Esophagus muscularis mucosa (tissue), 4 donors: ENCODE measurements at regions not wholly inside any gene's neighbourhood (a gene's known extent, or its start where the extent isn't known, plus 50 kb on each side); places are given as distances from the start of the nearest gene placed in this dataset.
A peak's percentile ranks its signal among the peaks of the same experiment; 100 is the strongest.
"Not testable (repeated sequence)": the region's sequence is repeated elsewhere in the genome, so short reads cannot be mapped to it uniquely, and the experiment has no call there.

Experiments
- DNase-seq: peaks from one replicate; pipeline ENCODE4 v3.0.0-alpha.2; 2017; ENCODE audit errors: extremely low spot score
- H3K27ac ChIP-seq, 4 donors: fragments of 200-600 bp; sonication (generic); replicated peaks in 1 of 4; 1 replicate in 3 of 4; 2 replicates in 1 of 4; pipeline ENCODE4 v1.5.1; 2016 to 2019; ENCODE audit warnings: mild to moderate bottlenecking in 1 of 4
- H3K27me3 ChIP-seq, 4 donors: fragments of 200-600 bp; sonication (generic); one replicate each; pipeline versions ENCODE4 v1.5.1 to v1.6.0; 2016 to 2019
- H3K36me3 ChIP-seq, 4 donors: fragments of 200-600 bp; sonication (generic); one replicate each; pipeline ENCODE4 v1.5.1; 2016 to 2019
- H3K4me1 ChIP-seq, 4 donors: fragments of 200-600 bp; sonication (generic); one replicate each; pipeline ENCODE4 v1.5.1; 2016 to 2019
- H3K4me3 ChIP-seq, 4 donors: fragments of 200-600 bp; sonication (generic); 1 replicate in 2 of 4; 2 replicates in 2 of 4; pipeline ENCODE4 v1.5.1; 2016 to 2019; ENCODE audit warnings: mild to moderate bottlenecking in 4 of 4, moderate library complexity in 1 of 4
- H3K9me3 ChIP-seq, 4 donors: fragments of 200-600 bp; sonication (generic); 1 replicate in 3 of 4; 2 replicates in 1 of 4; pipeline ENCODE4 v1.5.1; 2016 to 2019
- CTCF ChIP-seq, 3 experiments: fragments of 200-600 bp in 2 of 3; fragments of 450-650 bp in 1 of 3; sonication (generic) in 2 of 3; IDR thresholded peaks; one replicate each; pipeline ENCODE4 v1.5.1; 2017 to 2019; ENCODE audit warnings: antibody characterized with exemption in 3 of 3, mild to moderate bottlenecking in 2 of 3, moderate library complexity in 1 of 3
- EP300 ChIP-seq: sonication (generic); formaldehyde crosslinking; IDR thresholded peaks from one replicate; pipeline ENCODE4 v1.6.1; 2017; ENCODE audit warnings: antibody characterized with exemption
- POLR2A ChIP-seq: fragments of 450-650 bp; IDR thresholded peaks from one replicate; pipeline ENCODE4 v1.6.1; 2017; ENCODE audit warnings: antibody characterized with exemption, moderate library complexity, mild to moderate bottlenecking, low read depth
- POLR2AphosphoS5 ChIP-seq, 2 donors: sonication (generic); formaldehyde crosslinking; IDR thresholded peaks; one replicate each; pipeline ENCODE4 v1.6.1; 2017; ENCODE audit warnings: antibody characterized with exemption in 2 of 2
- WGBS: methylation state at CpG from one replicate; pipeline ENCODE4 v1.1.5; 2018; 5-methylcytosine and 5-hydroxymethylcytosine counted together
- intact Hi-C: fragments of 100-400 bp; cut with DNase I; formaldehyde crosslinking; loops from one replicate; pipeline ENCODE4 v1.15.1; 2023

- no peaks in the 10 kb centered on the region for H3K36me3 ChIP-seq
- TF ChIP-seq POLR2A (no peak), POLR2AphosphoS5 (IDR thresholded peaks at IDR 0.05) (no peak), EP300 (no peak), CTCF (IDR thresholded peaks at IDR 0.05) (no peak)
- no peak for DNase-seq
- no peaks in the 10 kb centered on the region for H3K9me3 ChIP-seq
- intact Hi-C loops = no loop called here
- H3K4me3 ChIP-seq = no peak overlapping the region
- 89% methylated on average over 4 of the region's 4 CpGs for WGBS
- H3K27ac ChIP-seq = no peak overlapping the region
- H3K4me1 ChIP-seq = peaks cover 6 to 29% (median 16%) of the 10 kb centered on the region in 4 donors
- no peaks in the 10 kb centered on the region for H3K27me3 ChIP-seq
These were observed 109.0 kb downstream of the ANXA3 start for GRCh38 chr4:78660559-78660958.

- Histone ChIP-seq H3K9me3 (no peaks in the 10 kb centered on the region), H3K4me3 (no peak overlapping the region), H3K4me1 (peaks cover 6 to 29% (median 16%) of the 10 kb centered on the region in 4 donors), H3K27ac (peak overlapping the region in 2 of 4 donors; percentile 38 to 58), H3K36me3 (no peaks in the 10 kb centered on the region), H3K27me3 (no peaks in the 10 kb centered on the region)
- DNase-seq = no peak
- intact Hi-C loops = no loop called here
- WGBS = 70% methylated on average over 3 of the region's 3 CpGs
- TF ChIP-seq CTCF (IDR thresholded peaks at IDR 0.05) (no peak), POLR2AphosphoS5 (IDR thresholded peaks at IDR 0.05) (no peak), POLR2A (no peak), EP300 (no peak)
These were observed 109.6 kb downstream of the ANXA3 start for GRCh38 chr4:78661086-78661690.

- H3K4me1 ChIP-seq = peaks cover 9 to 29% (median 16%) of the 10 kb centered on the region in 4 donors
- peak overlapping the region; percentile 24 to 58 (median 39) for H3K27ac ChIP-seq
- 68% methylated on average over 3 of the region's 3 CpGs for WGBS
- intact Hi-C loops = no loop called here
- DNase-seq = peak; percentile 88
- H3K36me3 ChIP-seq = no peaks in the 10 kb centered on the region
- no peaks in the 10 kb centered on the region for H3K27me3 ChIP-seq
- H3K4me3 ChIP-seq = no peak overlapping the region
- no peaks in the 10 kb centered on the region for H3K9me3 ChIP-seq
- TF ChIP-seq CTCF (IDR thresholded peaks at IDR 0.05) (no peak), EP300 (no peak), POLR2AphosphoS5 (IDR thresholded peaks at IDR 0.05) (no peak), POLR2A (no peak)
These were observed 110.5 kb downstream of the ANXA3 start for GRCh38 chr4:78661921-78662521.

- H3K4me3 ChIP-seq = no peak overlapping the region
- no peaks in the 10 kb centered on the region for H3K27me3 ChIP-seq
- no peaks in the 10 kb centered on the region for H3K36me3 ChIP-seq
- TF ChIP-seq POLR2A = no peak
- no peak for TF ChIP-seq EP300
- no peak for TF ChIP-seq POLR2AphosphoS5 (IDR thresholded peaks at IDR 0.05)
- TF ChIP-seq CTCF (IDR thresholded peaks at IDR 0.05) = no peak
- H3K4me1 ChIP-seq = peaks cover 14 to 32% (median 20%) of the 10 kb centered on the region in 4 donors
- intact Hi-C loops = no loop called here
- peak overlapping the region in 1 of 4 donors; percentile 40 for H3K27ac ChIP-seq
- H3K9me3 ChIP-seq = no peaks in the 10 kb centered on the region
- WGBS = 95% methylated on average over 1 of the region's 1 CpG
- no peak for DNase-seq
These were observed 111.1 kb downstream of the ANXA3 start for GRCh38 chr4:78662658-78663057.

- H3K27ac ChIP-seq, H3K9me3 ChIP-seq, H3K27me3 ChIP-seq, H3K4me3 ChIP-seq, intact Hi-C loops, H3K36me3 ChIP-seq: not testable (repeated sequence)
- H3K4me1 ChIP-seq = peaks cover 20 to 35% (median 25%) of the 10 kb centered on the region in 4 donors
- WGBS = 96% methylated on average over 5 of the region's 5 CpGs
- DNase-seq = peak; percentile 45
These were observed 111.9 kb upstream of the BMP2K start for GRCh38 chr4:78664296-78664695.
